ENCODE measurements at regions not wholly inside any gene's neighbourhood (a gene's known extent, or its start where the extent isn't known, plus 50 kb on each side); places are given as distances from the start of the nearest gene placed in this dataset.

- Histone ChIP-seq H3K4me3 (ENCODE audit: low read length) (no peak overlapping the region), H3K27ac (ENCODE audit: low read length) (no peak overlapping the region), H3K36me3 (replicated peaks; ENCODE audit: low read depth, low read length) (no peaks in the 10 kb centered on the region), H3K9ac (ENCODE audit: low read length) (no peak overlapping the region), H2AFZ (ENCODE audit: low read depth, low read length) (no peak overlapping the region), H3K9me3 (ENCODE audit: insufficient read depth, low read length) (no peaks in the 10 kb centered on the region), H4K20me1 (ENCODE audit: insufficient read depth, low read length) (no peaks in the 10 kb centered on the region), H3K79me2 (ENCODE audit: low read length) (no peaks in the 10 kb centered on the region), H3K27me3 (ENCODE audit: low read depth, low read length) (no peaks in the 10 kb centered on the region), H3K4me2 (ENCODE audit: low read length) (no peak overlapping the region), H3K4me1 (ENCODE audit: low read length) (no peaks in the 10 kb centered on the region)
- TF ChIP-seq CTCF (IDR thresholded peaks at IDR 0.05; ENCODE audit: low read depth, low read length) (no peak), EZH2phosphoT487 (IDR thresholded peaks at IDR 0.05; ENCODE audit: low read depth) (no peak)
These were observed 653.7 kb downstream of the MTRR start for GRCh38 chr5:8522646-8523045.

DNA sequence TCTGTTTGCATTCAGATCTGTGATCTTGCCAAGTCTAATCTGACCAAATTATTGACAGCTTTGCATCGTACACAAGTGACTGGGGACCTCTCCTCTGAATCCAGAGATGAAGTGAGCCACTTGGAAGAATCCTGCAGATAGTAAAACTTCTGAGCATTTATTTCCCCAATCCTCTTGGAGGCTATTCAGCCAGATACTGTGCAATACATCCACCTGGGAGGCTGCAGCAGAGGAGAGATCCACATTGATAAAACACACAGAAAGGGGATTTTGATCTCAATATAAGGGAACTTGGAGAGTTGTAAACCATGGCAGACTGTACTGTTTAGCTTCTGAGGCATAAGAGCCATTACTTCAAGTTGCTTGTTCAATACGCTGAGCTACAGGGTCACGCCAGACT is 654.6 kb downstream of the MTRR start:
- no peak overlapping the region for H3K4me2 ChIP-seq (ENCODE audit: low read length)
- no peaks in the 10 kb centered on the region for H3K4me1 ChIP-seq (ENCODE audit: low read length)
- no peak overlapping the region for H3K9ac ChIP-seq (ENCODE audit: low read length)
- no peaks in the 10 kb centered on the region for H3K36me3 ChIP-seq (replicated peaks; ENCODE audit: low read depth, low read length)
- H3K27me3 ChIP-seq (ENCODE audit: low read depth, low read length) = no peaks in the 10 kb centered on the region
- H3K9me3 ChIP-seq (ENCODE audit: insufficient read depth, low read length) = no peaks in the 10 kb centered on the region
- TF ChIP-seq EZH2phosphoT487 (IDR thresholded peaks at IDR 0.05; ENCODE audit: low read depth) = no peak
- TF ChIP-seq CTCF (IDR thresholded peaks at IDR 0.05; ENCODE audit: low read depth, low read length) = no peak
- H3K4me3 ChIP-seq (ENCODE audit: low read length) = no peak overlapping the region
- H3K27ac ChIP-seq (ENCODE audit: low read length) = no peak overlapping the region
- H3K79me2 ChIP-seq (ENCODE audit: low read length) = no peaks in the 10 kb centered on the region
- H2AFZ ChIP-seq (ENCODE audit: low read depth, low read length) = no peak overlapping the region
- H4K20me1 ChIP-seq (ENCODE audit: insufficient read depth, low read length) = no peaks in the 10 kb centered on the region

DNA sequence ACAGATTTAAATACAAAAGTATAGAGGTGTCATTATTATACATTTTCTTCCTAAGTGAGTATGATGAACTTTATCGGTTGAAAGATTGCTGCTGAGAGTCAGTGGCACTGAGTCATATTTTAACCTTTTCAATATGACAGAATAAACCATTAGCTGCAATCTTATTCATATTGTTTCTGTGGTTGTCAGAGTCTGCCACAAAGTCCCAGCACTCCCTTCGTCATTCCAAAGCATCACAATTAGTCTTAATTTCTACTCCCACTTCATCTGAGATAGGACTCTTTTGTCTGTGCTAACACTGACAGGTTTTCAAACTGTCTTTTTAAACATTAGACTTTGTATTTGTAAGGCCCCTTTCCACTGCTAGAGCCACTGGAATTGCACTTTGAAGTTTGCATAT is 656.9 kb downstream of the MTRR start:
- no peaks in the 10 kb centered on the region for H4K20me1 ChIP-seq (ENCODE audit: insufficient read depth, low read length)
- H3K27me3 ChIP-seq (ENCODE audit: low read depth, low read length) = no peaks in the 10 kb centered on the region
- no peak overlapping the region for H2AFZ ChIP-seq (ENCODE audit: low read depth, low read length)
- H3K4me2 ChIP-seq (ENCODE audit: low read length) = no peak overlapping the region
- no peaks in the 10 kb centered on the region for H3K79me2 ChIP-seq (ENCODE audit: low read length)
- H3K9ac ChIP-seq (ENCODE audit: low read length) = no peak overlapping the region
- H3K27ac ChIP-seq (ENCODE audit: low read length) = no peak overlapping the region
- no peak overlapping the region for H3K4me3 ChIP-seq (ENCODE audit: low read length)
- no peaks in the 10 kb centered on the region for H3K4me1 ChIP-seq (ENCODE audit: low read length)
- TF ChIP-seq CTCF (IDR thresholded peaks at IDR 0.05; ENCODE audit: low read depth, low read length) = no peak
- TF ChIP-seq EZH2phosphoT487 (IDR thresholded peaks at IDR 0.05; ENCODE audit: low read depth) = no peak
- H3K36me3 ChIP-seq (replicated peaks; ENCODE audit: low read depth, low read length) = no peaks in the 10 kb centered on the region
- H3K9me3 ChIP-seq (ENCODE audit: insufficient read depth, low read length) = no peaks in the 10 kb centered on the region

- H3K27ac ChIP-seq (ENCODE audit: low read length) = no peak overlapping the region
- no peak overlapping the region for H2AFZ ChIP-seq (ENCODE audit: low read depth, low read length)
- H3K79me2 ChIP-seq (ENCODE audit: low read length) = no peaks in the 10 kb centered on the region
- TF ChIP-seq EZH2phosphoT487 (IDR thresholded peaks at IDR 0.05; ENCODE audit: low read depth) = no peak
- TF ChIP-seq CTCF (IDR thresholded peaks at IDR 0.05; ENCODE audit: low read depth, low read length) = no peak
- no peak overlapping the region for H3K4me2 ChIP-seq (ENCODE audit: low read length)
- no peak overlapping the region for H3K9ac ChIP-seq (ENCODE audit: low read length)
- no peaks in the 10 kb centered on the region for H3K9me3 ChIP-seq (ENCODE audit: insufficient read depth, low read length)
- no peaks in the 10 kb centered on the region for H3K4me1 ChIP-seq (ENCODE audit: low read length)
- H4K20me1 ChIP-seq (ENCODE audit: insufficient read depth, low read length) = no peaks in the 10 kb centered on the region
- no peaks in the 10 kb centered on the region for H3K27me3 ChIP-seq (ENCODE audit: low read depth, low read length)
- no peak overlapping the region for H3K4me3 ChIP-seq (ENCODE audit: low read length)
- no peaks in the 10 kb centered on the region for H3K36me3 ChIP-seq (replicated peaks; ENCODE audit: low read depth, low read length)
These were observed 659.2 kb downstream of the MTRR start for GRCh38 chr5:8528106-8528505.
